COLO829 (cell line): ENCODE measurements at regions not wholly inside any gene's neighbourhood (a gene's known extent, or its start where the extent isn't known, plus 50 kb on each side); places are given as distances from the start of the nearest gene placed in this dataset.

ENCODE experiments used
- DNase-seq: peaks from one replicate; pipeline ENCODE4 v3.0.0; 2012; ENCODE audit warnings: low spot score

- no peak for DNase-seq
Observed at GRCh38 chr2:145198555-145198954, 678.6 kb upstream of the ZEB2 start.

- DNase-seq, result no peak
Observed at GRCh38 chr2:145197944-145198343, 678.0 kb upstream of the ZEB2 start.

- no peak for DNase-seq
Observed at GRCh38 chr2:145194673-145195072, 674.8 kb upstream of the ZEB2 start.

- DNase-seq, result no peak
Observed at GRCh38 chr2:145190031-145190703, 670.2 kb upstream of the ZEB2 start.

- no peak for DNase-seq
Observed at GRCh38 chr2:145186303-145186702, 666.4 kb upstream of the ZEB2 start.

GRCh38 chr2:145185696-145186095 lies 665.8 kb upstream of the ZEB2 start:
- DNase-seq, result no peak

GRCh38 chr2:145184741-145185651 lies 665.1 kb upstream of the ZEB2 start:
- no peak for DNase-seq

GRCh38 chr2:145169285-145169684 lies 649.4 kb upstream of the ZEB2 start:
- DNase-seq, result no peak

- no peak for DNase-seq
Observed at GRCh38 chr2:145168091-145168490, 648.2 kb upstream of the ZEB2 start.

GRCh38 chr2:145166731-145167302 lies 646.9 kb upstream of the ZEB2 start:
- DNase-seq, result no peak

- no peak for DNase-seq
Observed at GRCh38 chr2:145161656-145162055, 641.7 kb upstream of the ZEB2 start.

- no peak for DNase-seq
Observed at GRCh38 chr2:145160855-145161254, 640.9 kb upstream of the ZEB2 start.

- DNase-seq, result no peak
Observed at GRCh38 chr2:145159676-145160075, 639.8 kb upstream of the ZEB2 start.

- DNase-seq, result no peak
Observed at GRCh38 chr2:145157741-145158591, 638.0 kb upstream of the ZEB2 start.

- peak; percentile 50 for DNase-seq
Observed at GRCh38 chr2:145157036-145157675, 637.2 kb upstream of the ZEB2 start.

GRCh38 chr2:145156199-145156598 lies 636.3 kb upstream of the ZEB2 start:
- no peak for DNase-seq

- DNase-seq, result no peak
Observed at GRCh38 chr2:145155196-145155595, 635.3 kb upstream of the ZEB2 start.

- DNase-seq, result no peak
Observed at GRCh38 chr2:145154731-145155130, 634.8 kb upstream of the ZEB2 start.

- DNase-seq, result no peak
Observed at GRCh38 chr2:145146691-145147090, 626.8 kb upstream of the ZEB2 start.

- no peak for DNase-seq
Observed at GRCh38 chr2:145144131-145144728, 624.3 kb upstream of the ZEB2 start.

- DNase-seq, result no peak
Observed at GRCh38 chr2:145141981-145142380, 622.1 kb upstream of the ZEB2 start.
